Stimulated activated CD4-positive, alpha-beta T cell treated with anti-CD3 and anti-CD28 coated beads, Interleukin-4, amount 100 ng/mL, for 48 hours (primary cell): ENCODE measurements at regions not wholly inside any gene's neighbourhood (a gene's known extent, or its start where the extent isn't known, plus 50 kb on each side); places are given as distances from the start of the nearest gene placed in this dataset.

Experiments used
- DNase-seq, 2 donors: peaks; one replicate each; pipeline ENCODE4 v3.0.0-alpha.2; 2020; ENCODE audit warnings: low read depth in 2 of 2

GRCh38 chr17:69884846-69885245, 190.2 kb upstream of the KCNJ16 start:
- DNase-seq: no peak

GRCh38 chr17:69898601-69899000, 176.4 kb upstream of the KCNJ16 start:
- no peak for DNase-seq

- DNase-seq: no peak
These were observed 174.9 kb upstream of the KCNJ16 start for GRCh38 chr17:69900101-69900500.

GRCh38 chr17:69900829-69901228, 174.2 kb upstream of the KCNJ16 start:
- no peak for DNase-seq

GRCh38 chr17:69906306-69906705, 168.7 kb upstream of the KCNJ16 start:
- DNase-seq: no peak

- DNase-seq: no peak
These were observed 167.7 kb upstream of the KCNJ16 start for GRCh38 chr17:69907132-69907847.

- DNase-seq: no peak
These were observed 166.2 kb upstream of the KCNJ16 start for GRCh38 chr17:69908626-69909368.

- DNase-seq: no peak
These were observed 165.6 kb upstream of the KCNJ16 start for GRCh38 chr17:69909389-69909788.

GRCh38 chr17:69912805-69913204, 162.2 kb upstream of the KCNJ16 start:
- no peak for DNase-seq

- DNase-seq: no peak
These were observed 161.8 kb upstream of the KCNJ16 start for GRCh38 chr17:69913216-69913615.

- no peak for DNase-seq
These were observed 161.4 kb upstream of the KCNJ16 start for GRCh38 chr17:69913616-69914015.

- DNase-seq: no peak
These were observed 160.5 kb upstream of the KCNJ16 start for GRCh38 chr17:69914520-69914919.

GRCh38 chr17:69916761-69917160, 158.3 kb upstream of the KCNJ16 start:
- DNase-seq: no peak

- DNase-seq: no peak
These were observed 156.9 kb upstream of the KCNJ16 start for GRCh38 chr17:69918164-69918563.

- no peak for DNase-seq
These were observed 155.2 kb upstream of the KCNJ16 start for GRCh38 chr17:69919789-69920188.

- DNase-seq: no peak
These were observed 154.0 kb upstream of the KCNJ16 start for GRCh38 chr17:69921046-69921445.

- DNase-seq: no peak
These were observed 146.4 kb upstream of the KCNJ16 start for GRCh38 chr17:69928611-69929010.

- DNase-seq: no peak
These were observed 138.0 kb upstream of the KCNJ16 start for GRCh38 chr17:69936996-69937395.

- no peak for DNase-seq
These were observed 132.0 kb upstream of the KCNJ16 start for GRCh38 chr17:69943058-69943457.

- no peak for DNase-seq
These were observed 130.6 kb upstream of the KCNJ16 start for GRCh38 chr17:69944406-69944805.

GRCh38 chr17:69945698-69946185, 129.3 kb upstream of the KCNJ16 start:
- DNase-seq: no peak

- no peak for DNase-seq
These were observed 127.8 kb upstream of the KCNJ16 start for GRCh38 chr17:69947027-69947759.

- no peak for DNase-seq
These were observed 126.6 kb upstream of the KCNJ16 start for GRCh38 chr17:69948406-69948805.
